Heart right ventricle (tissue), 16 donors: ENCODE measurements at regions not wholly inside any gene's neighbourhood (a gene's known extent, or its start where the extent isn't known, plus 50 kb on each side); places are given as distances from the start of the nearest gene placed in this dataset.

ENCODE experiments used
- ATAC-seq, 8 donors: fragments of 200-7000 bp; cut with Tn5 transposase; one replicate each; pipeline ENCODE4 v1.9.1; 2020; ENCODE audit warnings: mild to moderate bottlenecking in 8 of 8, moderate library complexity in 8 of 8, moderate number of reproducible peaks in 1 of 8
- DNase-seq, 2 donors: peaks; one replicate each; pipeline ENCODE4 v3.0.0-alpha.2; 2020
- H3K27ac ChIP-seq, 10 donors: fragments of 200-600 bp; sonication (generic) in 2 of 10; one replicate each; pipeline versions ENCODE4 v1.5.0 to v1.8.0; 2020 to 2022; ENCODE audit warnings: mild to moderate bottlenecking in 3 of 10
- H3K27me3 ChIP-seq, 7 donors: fragments of 200-600 bp; one replicate each; pipeline ENCODE4 v1.8.0; 2021 to 2022; ENCODE audit warnings: mild to moderate bottlenecking in 2 of 7
- H3K36me3 ChIP-seq, 9 donors: fragments of 200-600 bp; sonication (generic) in 1 of 9; one replicate each; pipeline versions ENCODE4 v1.5.0 to v1.8.0; 2020 to 2022; ENCODE audit warnings: mild to moderate bottlenecking in 2 of 9
- H3K4me1 ChIP-seq, 9 donors: fragments of 200-600 bp; sonication (generic) in 1 of 9; one replicate each; pipeline versions ENCODE4 v1.5.0 to v1.8.0; 2020 to 2022; ENCODE audit warnings: mild to moderate bottlenecking in 4 of 9
- H3K4me3 ChIP-seq, 10 donors: fragments of 200-600 bp; sonication (generic) in 2 of 10; one replicate each; pipeline versions ENCODE4 v1.5.0 to v1.8.0; 2020 to 2022; ENCODE audit warnings: mild to moderate bottlenecking in 7 of 10, moderate library complexity in 2 of 10
- H3K9me3 ChIP-seq, 11 donors: fragments of 200-600 bp in 10 of 11; sonication (generic) in 2 of 11; one replicate each; pipeline versions ENCODE4 v1.5.0 to v1.8.0; 2013 to 2022; ENCODE audit warnings: mild to moderate bottlenecking in 2 of 11, control low read depth in 1 of 11, moderate library complexity in 1 of 11
- WGBS, 2 donors: extraction: QIAGEN DNeasy Blood & Tissue Kit; methylation state at CpG; one replicate each; pipeline ENCODE4 v1.1.7; 2013; ENCODE audit warnings: inconsistent platforms in 1 of 2; 5-methylcytosine and 5-hydroxymethylcytosine counted together
- intact Hi-C, 10 donors: fragments of 100-400 bp; cut with DNase I; formaldehyde crosslinking; loops; one replicate each; pipeline versions ENCODE4 v1.11.1 to v1.14.2; 2022
- TF ChIP-seq, protein P1 (sequence below), 9 donors: fragments of 200-600 bp; sonication (generic) in 2 of 9; IDR thresholded peaks; one replicate each; pipeline versions ENCODE4 v1.5.0 to v1.8.0; 2021 to 2022; ENCODE audit warnings: antibody characterized with exemption in 9 of 9, mild to moderate bottlenecking in 5 of 9, moderate library complexity in 1 of 9
- donor health status: Arrhythmogenic right ventricular cardiomyopathy.
- donor health status: ischemic (EF 13 %, LVEDD 7.1; RV severe dilation, severe dysfunction).
- donor health status: healthy with polysubstance abuse.
- donor health status: DM: no; HTN: yes; CAD: no.
- donor health status: DM: no; HTN: no; CAD: no.
- donor health status: ischemic (EF 25% LVEDD 6.9; RV normal size, moderate dysfunction).
- donor health status: ischemic (EF 25% LVEDD 5.7; RV mildly dilated, moderate dysfunction).
- donor health status: healthy.
- donor health status: DM: yes; HTN: yes; CAD: no.
- donor health status: Ischemic cardiomyopathy.
- donor health status: ischemic (EF 35%, LVEDD 5.7; RV mildly dilated, moderate dysfunction).
- donor health status: nonischemic (EF 11% LVEDD 7.7; RV severe dilation, severe dysfunction).
- donor health status: DM: yes; HTN: yes; CAD: no.
- donor health status: PGD.
- donor health status: ischemic (EF 29% LVEDD 5.4; RV normal size, mild dysfunction).
- donor health status: nonischemic (EF 23%, LVEDD 6.1; RV moderate dilation, normal function).

GRCh38 chr22:49600891-49601431 lies 226.7 kb downstream of the BRD1 start:
- H3K27ac ChIP-seq, result no peak overlapping the region
- WGBS, 2 donors, result 85 to 89% methylated on average over 13 of the region's 13 CpGs
- H3K36me3 ChIP-seq, result no peaks in the 10 kb centered on the region
- peaks cover 0 to 4% (median 0%) of the 10 kb centered on the region in 7 donors for H3K27me3 ChIP-seq
- no peak overlapping the region for H3K4me3 ChIP-seq
- TF ChIP-seq, protein P1, sequence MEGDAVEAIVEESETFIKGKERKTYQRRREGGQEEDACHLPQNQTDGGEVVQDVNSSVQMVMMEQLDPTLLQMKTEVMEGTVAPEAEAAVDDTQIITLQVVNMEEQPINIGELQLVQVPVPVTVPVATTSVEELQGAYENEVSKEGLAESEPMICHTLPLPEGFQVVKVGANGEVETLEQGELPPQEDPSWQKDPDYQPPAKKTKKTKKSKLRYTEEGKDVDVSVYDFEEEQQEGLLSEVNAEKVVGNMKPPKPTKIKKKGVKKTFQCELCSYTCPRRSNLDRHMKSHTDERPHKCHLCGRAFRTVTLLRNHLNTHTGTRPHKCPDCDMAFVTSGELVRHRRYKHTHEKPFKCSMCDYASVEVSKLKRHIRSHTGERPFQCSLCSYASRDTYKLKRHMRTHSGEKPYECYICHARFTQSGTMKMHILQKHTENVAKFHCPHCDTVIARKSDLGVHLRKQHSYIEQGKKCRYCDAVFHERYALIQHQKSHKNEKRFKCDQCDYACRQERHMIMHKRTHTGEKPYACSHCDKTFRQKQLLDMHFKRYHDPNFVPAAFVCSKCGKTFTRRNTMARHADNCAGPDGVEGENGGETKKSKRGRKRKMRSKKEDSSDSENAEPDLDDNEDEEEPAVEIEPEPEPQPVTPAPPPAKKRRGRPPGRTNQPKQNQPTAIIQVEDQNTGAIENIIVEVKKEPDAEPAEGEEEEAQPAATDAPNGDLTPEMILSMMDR (IDR thresholded peaks at IDR 0.05), result no peak
- peaks cover 0 to 26% (median 17%) of the 10 kb centered on the region in 11 donors for H3K9me3 ChIP-seq
- intact Hi-C loops, result no loop called here
- DNase-seq (no peak), ATAC-seq (no peak)
- H3K4me1 ChIP-seq, result no peaks in the 10 kb centered on the region

DNA sequence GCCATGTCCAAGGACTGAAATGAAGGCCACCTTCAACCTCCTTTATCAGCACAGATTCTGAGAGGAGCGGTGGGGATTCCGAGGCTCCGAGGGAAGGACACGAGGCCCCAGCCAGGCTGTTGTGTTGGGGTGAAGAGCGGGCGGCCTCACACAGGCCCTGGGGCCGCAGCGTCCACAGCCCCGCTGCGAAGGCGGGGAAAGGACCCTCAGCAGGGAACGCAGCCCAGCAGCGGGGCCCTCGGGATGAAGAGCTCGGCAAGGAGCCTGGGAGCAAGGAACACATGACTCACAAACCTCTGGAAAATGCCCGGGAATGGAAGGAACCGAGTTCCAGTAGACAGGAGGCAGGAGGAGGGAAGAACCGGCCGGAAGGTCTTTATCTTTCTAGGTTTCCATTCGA lies 227.2 kb downstream of the BRD1 start:
- H3K9me3 ChIP-seq, result peaks cover 0 to 21% (median 15%) of the 10 kb centered on the region in 11 donors
- intact Hi-C loops, result no loop called here
- TF ChIP-seq, protein P1 (IDR thresholded peaks at IDR 0.05), result no peak
- WGBS, 2 donors, result 72 to 75% methylated on average over 20 of the region's 20 CpGs
- no peaks in the 10 kb centered on the region for H3K4me1 ChIP-seq
- H3K4me3 ChIP-seq, result no peak overlapping the region
- H3K36me3 ChIP-seq, result no peaks in the 10 kb centered on the region
- peaks cover 0 to 4% (median 0%) of the 10 kb centered on the region in 7 donors for H3K27me3 ChIP-seq
- DNase-seq (no peak), ATAC-seq (no peak)
- no peak overlapping the region for H3K27ac ChIP-seq

DNA sequence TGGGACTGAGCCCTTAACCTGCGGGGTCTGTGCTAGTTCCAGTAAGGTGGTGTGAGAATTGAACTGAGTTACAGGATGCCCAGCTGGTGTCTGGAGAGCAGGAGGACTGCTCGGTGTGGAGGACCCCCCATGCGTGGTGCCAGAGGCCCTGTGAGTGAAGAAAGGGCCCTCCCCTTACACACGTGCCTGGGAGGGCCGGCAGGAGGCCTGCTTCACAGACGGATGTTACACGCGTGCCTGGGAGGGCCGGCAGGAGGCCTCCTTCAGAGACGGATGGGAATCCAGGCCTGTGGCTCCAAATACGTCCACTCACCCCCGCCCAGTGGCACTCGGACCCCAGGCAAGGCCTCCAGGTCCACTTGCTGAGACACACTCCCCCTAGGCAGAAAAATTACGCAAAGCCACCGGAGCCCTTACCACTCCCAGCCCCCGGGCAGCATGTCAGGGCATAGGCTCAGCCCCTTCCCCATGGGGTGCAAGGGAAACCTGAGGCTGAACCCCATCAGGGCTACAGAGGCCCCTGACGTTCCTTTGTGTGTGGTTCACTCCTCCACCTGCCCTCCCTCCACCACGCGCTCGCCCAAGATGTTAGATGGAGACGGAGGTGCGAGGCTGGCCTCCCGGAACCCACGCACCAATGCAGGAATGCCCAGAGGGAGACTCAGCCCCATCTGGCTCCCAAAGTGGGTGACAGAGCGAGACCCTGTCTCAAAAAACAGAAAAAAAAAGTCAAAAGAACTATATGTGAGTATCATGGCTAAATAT lies 227.8 kb downstream of the BRD1 start:
- H3K4me3 ChIP-seq, result no peak overlapping the region
- no peak for DNase-seq
- WGBS, 2 donors, result 84 to 85% methylated on average over 25 of the region's 25 CpGs
- H3K27me3 ChIP-seq, result peaks cover 0 to 4% (median 0%) of the 10 kb centered on the region in 7 donors
- peaks cover 0 to 19% (median 10%) of the 10 kb centered on the region in 11 donors for H3K9me3 ChIP-seq
- H3K27ac ChIP-seq, result no peak overlapping the region
- no peaks in the 10 kb centered on the region for H3K36me3 ChIP-seq
- H3K4me1 ChIP-seq, result no peaks in the 10 kb centered on the region
- TF ChIP-seq, protein P1 (IDR thresholded peaks at IDR 0.05), result no peak
- intact Hi-C loops, result no loop called here
- no peak for ATAC-seq

DNA sequence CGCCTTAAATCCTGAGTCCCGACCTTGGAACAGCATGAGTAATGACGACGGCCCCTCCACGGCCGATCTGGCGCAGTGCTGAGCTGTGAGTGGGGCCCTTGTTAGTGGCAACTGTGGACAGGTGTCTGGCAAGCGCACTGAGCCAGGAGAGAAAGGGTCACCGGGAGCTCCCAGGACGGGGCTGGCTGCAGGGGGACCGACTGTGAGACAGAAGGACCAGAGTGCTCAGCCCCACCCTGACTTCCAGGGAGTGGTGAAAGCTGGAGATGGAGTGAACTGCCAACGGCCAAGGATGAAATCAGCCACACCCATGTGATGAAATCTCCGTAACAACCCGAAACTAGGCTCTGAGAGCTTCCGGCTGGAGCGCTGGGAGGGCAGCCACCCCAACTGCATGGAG lies 228.6 kb downstream of the BRD1 start:
- H3K36me3 ChIP-seq, result no peaks in the 10 kb centered on the region
- no peak for ATAC-seq
- H3K27me3 ChIP-seq, result peaks cover 0 to 4% (median 0%) of the 10 kb centered on the region in 7 donors
- no peak overlapping the region for H3K4me3 ChIP-seq
- no peak overlapping the region for H3K27ac ChIP-seq
- intact Hi-C loops, result no loop called here
- H3K9me3 ChIP-seq, result peaks cover 0 to 18% (median 2%) of the 10 kb centered on the region in 11 donors
- TF ChIP-seq, protein P1 (IDR thresholded peaks at IDR 0.05), result no peak
- no peak for DNase-seq
- 73 to 76% methylated on average over 16 of the region's 16 CpGs for WGBS, 2 donors
- H3K4me1 ChIP-seq, result no peaks in the 10 kb centered on the region
